Astrocyte of the spinal cord (primary cell): ENCODE measurements at regions not wholly inside any gene's neighbourhood (a gene's known extent, or its start where the extent isn't known, plus 50 kb on each side); places are given as distances from the start of the nearest gene placed in this dataset.

Source experiments
- DNase-seq: peaks from one replicate; pipeline ENCODE4 v3.0.0; 2011; ENCODE audit warnings: low read depth, low spot score
- H3K4me3 ChIP-seq: 2 replicates; pipeline ENCODE4 v1.5.1; 2011; ENCODE audit warnings: low read depth, mild to moderate bottlenecking, low read length, moderate library complexity
- CTCF ChIP-seq: IDR thresholded peaks from 2 replicates; pipeline ENCODE4 v1.5.1; 2012; ENCODE audit warnings: low read depth, mild to moderate bottlenecking, low read length, inconsistent platforms
- in situ Hi-C: cut with HindIII; loops from 2 replicates; pipeline ENCODE4 v1.10.0; 2017; ENCODE audit warnings: low sequenced_read_pairs

- in situ Hi-C loops: no loop called here
Measured at GRCh38 chr1:103250441-103250861, 142.1 kb upstream of the COL11A1 start.

DNA sequence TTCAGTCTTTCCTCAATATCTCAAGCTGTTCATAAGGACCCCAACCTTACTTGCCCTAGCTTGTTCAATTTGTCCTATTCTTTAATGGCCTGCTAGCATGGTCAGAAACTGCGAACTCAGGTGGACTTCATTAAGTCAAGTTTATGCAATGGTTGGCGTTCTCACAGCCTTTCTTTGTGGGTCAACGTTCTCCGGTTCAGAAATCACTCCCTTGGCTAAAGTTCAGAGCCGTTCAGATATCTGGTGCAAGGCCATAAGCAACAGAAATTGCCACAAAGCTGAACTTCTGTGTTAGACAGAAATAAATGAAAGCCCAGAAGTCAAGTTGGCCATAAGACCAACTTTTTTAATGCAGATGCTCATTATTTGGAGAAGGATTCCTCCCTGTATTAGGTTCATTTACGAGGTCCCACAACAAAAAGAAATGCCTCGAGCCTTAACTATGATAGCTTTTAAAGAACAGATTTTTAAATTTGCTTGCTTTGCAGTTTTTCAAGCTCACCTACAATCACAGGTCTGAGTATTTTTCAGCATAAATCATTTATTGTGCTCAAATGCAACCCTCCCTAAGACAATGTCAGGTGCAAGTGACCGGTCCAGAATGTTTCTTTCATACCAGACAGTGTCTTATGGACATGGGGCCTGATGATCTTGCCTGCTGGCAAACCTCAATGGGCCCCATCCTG, 140.2 kb upstream of the COL11A1 start:
- in situ Hi-C loops: no loop called here
- TF ChIP-seq CTCF: no peak
- no peak overlapping the region for H3K4me3 ChIP-seq
- DNase-seq: no peak

More at GRCh38 chr1:103250441-103250861, 142.1 kb upstream of the COL11A1 start:
- peak; percentile 93 for DNase-seq
- H3K4me3 ChIP-seq: no peak overlapping the region
- no peak for TF ChIP-seq CTCF

DNA sequence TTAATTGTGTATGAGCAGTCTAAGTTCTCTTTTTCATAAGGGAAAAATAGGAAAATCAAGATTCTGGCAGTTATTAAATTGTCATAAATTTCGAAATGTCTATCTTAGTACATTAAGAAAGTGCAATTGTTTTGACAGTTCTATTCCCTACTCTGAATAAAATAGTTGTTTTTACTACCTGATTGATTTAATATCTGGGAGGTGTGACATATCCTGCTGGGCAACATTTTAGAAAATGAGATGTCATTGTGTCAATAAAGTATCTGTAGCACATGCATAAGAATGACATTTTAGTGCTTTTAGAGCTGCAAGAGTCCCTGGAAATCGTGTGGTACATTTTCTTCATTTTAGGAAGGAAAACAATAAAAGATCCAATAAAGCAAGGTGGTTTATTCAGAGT, 139.2 kb upstream of the COL11A1 start:
- TF ChIP-seq CTCF: no peak
- H3K4me3 ChIP-seq: no peak overlapping the region
- in situ Hi-C loops: no loop called here
- no peak for DNase-seq

GRCh38 chr1:103243481-103243880, 135.2 kb upstream of the COL11A1 start:
- DNase-seq: no peak
- in situ Hi-C loops: no loop called here
- no peak overlapping the region for H3K4me3 ChIP-seq
- TF ChIP-seq CTCF: no peak

DNA sequence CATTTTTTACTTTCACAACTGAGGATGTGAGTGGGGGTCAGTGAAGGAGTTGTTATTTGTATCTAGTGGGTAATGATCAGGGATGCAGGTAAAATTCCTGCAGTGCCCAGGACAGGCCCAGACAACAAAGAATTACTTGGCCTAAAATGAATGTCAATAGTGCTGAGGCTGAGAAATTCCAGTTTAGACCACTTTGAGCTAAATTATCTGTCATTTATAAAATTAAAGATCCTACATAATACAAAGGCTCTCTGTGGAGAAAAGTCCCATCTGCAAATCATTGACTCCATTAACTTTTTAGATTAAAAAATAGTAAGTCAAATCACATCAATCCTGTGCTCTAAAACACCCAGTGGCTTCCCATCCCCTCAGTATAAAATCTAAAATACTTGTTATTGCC, 130.7 kb upstream of the COL11A1 start:
- in situ Hi-C loops: no loop called here
- no peak for DNase-seq
- no peak for TF ChIP-seq CTCF
- no peak overlapping the region for H3K4me3 ChIP-seq

DNA sequence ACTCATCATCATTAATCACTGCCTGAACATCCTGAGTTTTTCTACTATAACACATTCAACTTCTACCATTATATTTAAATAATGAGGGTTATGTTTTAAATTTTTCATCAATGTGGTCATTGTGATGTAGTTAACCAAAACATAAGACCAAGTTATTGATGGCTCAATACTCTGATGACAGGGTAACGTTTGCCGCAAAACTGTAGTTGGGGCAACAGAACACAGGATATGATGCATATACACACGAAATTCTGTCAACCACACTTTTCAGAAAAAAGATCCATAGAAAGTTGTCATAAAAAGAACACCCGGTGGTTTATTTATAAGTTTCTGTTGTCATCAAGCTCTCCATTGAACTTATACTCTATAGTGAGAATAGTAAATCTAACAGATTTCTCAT, 121.7 kb upstream of the COL11A1 start:
- in situ Hi-C loops: no loop called here
- peak; percentile 44 for DNase-seq
- no peak overlapping the region for H3K4me3 ChIP-seq
- TF ChIP-seq CTCF: no peak
